Activated CD4-positive, CD25-positive, alpha-beta regulatory T cell (primary cell): ENCODE measurements at regions not wholly inside any gene's neighbourhood (a gene's known extent, or its start where the extent isn't known, plus 50 kb on each side); places are given as distances from the start of the nearest gene placed in this dataset.

ENCODE experiments used
- DNase-seq, 4 experiments: peaks; one replicate each; lab custom pipeline; 2025; lab: John Stamatoyannopoulos, UW

DNA sequence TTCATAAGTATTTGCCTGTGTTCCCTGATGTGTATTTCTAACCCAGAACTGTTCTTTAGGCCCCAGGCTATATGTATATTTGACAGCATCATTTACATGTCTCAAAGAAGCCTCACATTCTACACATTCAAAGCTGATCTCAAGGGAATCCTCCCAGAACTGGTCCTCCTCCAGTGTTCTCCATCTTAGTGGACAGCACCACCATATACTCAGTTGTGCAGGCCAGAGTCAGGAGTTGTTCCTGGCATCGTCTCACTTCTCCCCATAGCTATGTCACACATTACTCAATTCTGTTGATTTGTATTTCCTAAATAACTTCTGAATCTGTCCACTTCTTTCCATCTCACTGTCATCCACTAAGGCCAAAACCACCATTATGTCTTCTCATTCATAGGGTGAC, 82.8 kb upstream of the TRPC3 start:
- no peak for DNase-seq

DNA sequence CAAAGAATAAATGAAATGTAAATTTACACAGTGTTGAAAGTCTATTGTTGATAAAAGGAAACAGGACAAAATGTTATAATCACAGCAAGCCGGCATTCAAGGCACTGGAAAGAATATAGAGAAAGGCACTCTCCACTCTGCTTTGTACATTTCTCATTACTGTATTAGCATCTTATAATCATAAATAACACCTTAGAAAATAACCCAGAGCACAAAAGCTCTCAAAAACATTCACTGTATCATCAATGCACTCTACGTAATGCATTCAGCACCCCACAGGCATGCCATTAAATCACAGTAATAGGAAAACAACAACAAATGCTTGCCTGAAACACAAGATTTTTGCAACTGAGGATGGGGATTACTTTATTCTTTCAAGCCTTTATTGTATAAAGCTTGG, 75.3 kb upstream of the TRPC3 start:
- DNase-seq, result no peak

DNA sequence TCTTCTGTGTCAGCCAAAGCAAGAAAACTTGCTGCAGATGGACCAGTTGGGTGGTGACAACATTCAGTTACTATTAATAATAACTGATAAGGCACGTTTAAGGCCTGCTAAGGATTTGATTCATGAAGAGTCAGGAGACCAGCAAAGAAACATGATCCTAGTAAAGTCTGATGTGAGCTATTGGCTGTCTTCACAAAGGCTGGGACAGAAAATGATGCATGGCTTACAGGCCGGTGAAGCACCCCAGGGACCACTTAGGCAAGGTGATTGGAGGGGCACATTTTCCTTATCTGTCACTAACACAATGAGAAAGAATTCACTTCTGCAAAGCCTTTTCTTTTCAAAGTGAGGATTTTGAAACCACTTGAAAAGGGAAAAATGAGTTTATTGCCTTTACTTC, 65.4 kb upstream of the TRPC3 start:
- DNase-seq, result no peak

DNA sequence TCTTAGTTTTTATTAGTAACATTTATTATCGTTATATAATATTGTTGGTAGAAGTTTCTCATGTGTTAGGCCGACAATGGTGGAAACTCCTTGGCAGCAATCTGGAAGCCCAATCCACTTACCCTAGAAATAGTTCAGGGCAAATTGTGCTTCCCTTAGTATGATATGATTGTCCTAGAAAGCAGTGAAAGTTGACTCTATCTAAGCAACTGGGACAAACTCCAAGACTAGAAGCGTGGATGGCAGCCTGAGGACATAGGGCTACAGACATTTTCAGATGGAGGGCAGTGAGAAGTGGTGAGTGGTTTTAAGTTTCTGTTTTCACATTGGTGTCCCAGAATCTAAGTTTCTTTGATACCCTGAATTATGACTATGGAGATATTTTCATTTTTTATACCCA, 63.3 kb upstream of the TRPC3 start:
- no peak for DNase-seq

DNA sequence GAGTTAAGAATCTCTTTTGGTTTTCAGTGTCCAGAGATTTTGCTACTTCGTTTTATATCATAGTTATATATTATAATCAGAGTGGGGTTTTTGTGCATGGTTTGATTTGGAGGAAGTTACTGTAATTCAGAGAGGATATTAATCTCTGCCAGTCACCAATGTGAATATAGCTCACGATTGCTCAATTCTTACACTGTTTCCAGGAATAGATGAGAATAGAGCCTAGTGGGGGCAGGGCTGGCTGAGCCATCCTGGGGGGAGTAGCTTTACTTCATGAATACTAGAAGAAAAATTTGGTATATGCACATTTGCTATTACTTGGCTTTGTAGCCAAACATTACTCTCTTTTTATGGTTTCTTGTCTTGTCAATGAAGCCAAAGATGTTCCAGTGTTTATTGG, 60.9 kb upstream of the TRPC3 start:
- DNase-seq, result no peak

DNA sequence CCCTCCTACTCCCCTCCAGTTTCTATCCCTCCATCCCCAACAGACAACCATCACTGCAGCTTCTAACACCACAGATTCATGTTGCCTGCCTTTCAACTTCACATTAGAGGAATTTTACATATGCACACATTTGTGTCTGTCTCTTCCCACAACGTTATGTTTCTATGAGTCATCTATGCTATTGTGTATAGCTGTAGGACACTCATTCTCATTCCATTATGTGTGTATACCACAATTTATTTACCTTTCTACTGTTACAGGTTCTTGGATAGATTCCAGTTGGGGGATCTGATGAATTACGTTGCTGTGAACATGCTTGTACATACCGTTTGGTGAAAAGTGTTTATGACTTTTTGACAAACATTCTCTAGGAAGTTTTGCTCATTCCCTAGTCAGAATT, 58.8 kb upstream of the TRPC3 start:
- DNase-seq, result no peak

DNA sequence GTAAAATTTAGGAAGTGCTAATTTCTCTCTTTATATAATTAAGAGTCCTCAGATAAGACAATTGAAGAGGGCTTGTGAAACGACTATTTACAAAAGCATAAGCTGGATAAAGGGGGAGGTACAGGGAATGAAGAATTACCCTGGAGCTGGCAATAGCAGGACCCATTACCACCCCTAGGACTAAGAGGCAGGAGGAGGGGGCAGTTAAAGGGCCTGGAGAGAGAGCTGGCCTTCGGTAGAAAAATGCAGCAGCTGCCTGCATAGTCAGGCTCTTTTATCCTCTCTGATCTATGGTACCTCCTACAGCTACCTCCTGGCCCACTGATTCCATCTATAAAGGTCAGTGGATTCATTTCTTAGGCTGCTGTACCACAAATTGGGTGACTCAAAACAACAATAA, 57.7 kb upstream of the TRPC3 start:
- no peak for DNase-seq

DNA sequence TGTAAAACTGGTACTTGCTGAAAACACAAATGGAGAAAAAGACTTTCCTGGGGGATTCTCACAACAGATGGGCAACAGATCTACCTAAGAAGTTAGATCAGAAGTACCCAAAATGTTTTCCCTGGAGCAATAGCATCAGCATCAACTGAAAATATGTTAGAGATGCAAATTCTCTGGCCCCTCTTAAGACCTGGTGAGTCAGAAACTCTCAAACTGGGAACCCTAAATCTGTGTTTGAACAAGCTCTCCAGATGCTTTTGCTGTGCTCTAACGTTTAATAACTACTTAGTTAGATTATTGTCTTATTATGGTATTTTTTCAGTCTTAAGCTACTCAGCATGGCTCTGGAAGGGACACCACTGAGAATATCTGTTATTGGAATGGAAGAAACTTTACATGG, 55.2 kb upstream of the TRPC3 start:
- no peak for DNase-seq

DNA sequence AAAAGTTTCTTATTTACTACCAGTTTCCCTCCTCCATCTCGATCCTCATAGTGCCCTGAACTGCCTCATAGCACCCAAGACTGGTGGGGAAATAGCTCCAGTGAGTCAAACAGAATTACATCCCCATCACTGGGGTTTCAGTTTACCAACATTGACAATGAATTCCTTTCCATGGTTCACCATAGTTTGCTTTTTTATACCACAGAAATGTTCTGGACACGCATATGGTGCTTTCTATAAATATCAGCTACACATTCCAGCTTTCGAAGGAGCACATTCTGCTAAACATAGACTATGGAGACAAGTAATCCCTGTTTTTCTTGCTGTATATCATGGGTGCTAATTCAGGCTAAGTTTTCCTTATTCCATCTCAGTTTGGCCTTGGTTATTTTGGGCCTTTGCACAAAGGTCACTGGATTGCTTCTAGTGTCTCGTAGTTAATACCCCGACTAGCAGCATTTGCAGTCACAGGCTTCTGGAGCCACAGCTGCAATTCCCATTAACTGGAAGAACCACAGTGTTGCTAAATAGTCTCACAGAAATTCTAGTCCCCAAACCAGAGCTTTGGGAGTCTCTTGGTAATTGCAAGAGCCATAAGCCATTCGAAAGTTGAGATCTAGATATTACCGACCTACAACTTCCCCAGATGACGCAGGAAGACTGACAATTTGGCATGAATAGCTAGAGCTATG, 53.4 kb upstream of the TRPC3 start:
- no peak for DNase-seq

DNA sequence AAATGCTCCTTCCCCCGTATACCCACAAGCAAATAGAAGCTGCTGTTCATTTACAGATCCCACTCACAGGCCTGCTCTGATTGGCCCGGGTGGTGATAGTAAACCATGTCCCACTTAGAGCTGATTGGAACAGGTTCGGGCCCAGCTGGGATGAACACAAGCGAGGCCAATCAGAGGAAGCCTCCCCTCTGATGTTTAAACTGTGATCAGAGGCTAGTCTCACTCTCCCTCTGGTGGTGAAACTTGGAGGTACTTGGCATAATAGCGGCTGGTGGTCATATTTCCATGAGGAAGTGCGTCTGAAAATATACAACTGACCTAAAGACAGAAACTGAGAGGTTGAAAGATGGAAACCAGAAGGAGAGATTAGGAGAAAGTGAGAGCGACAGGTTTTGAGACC, 51.5 kb upstream of the TRPC3 start:
- peak in 1 of 4 experiments; percentile 1 for DNase-seq
